ENCODE measurements at regions not wholly inside any gene's neighbourhood (a gene's known extent, or its start where the extent isn't known, plus 50 kb on each side); places are given as distances from the start of the nearest gene placed in this dataset.
A peak's percentile ranks its signal among the peaks of the same experiment; 100 is the strongest.

- Histone ChIP-seq H3K27me3 (ENCODE audit: control insufficient read depth in 1 of 2, insufficient read depth in 1 of 2, low read length in 2 of 2) (no peaks in the 10 kb centered on the region), H3K18ac (ENCODE audit: low read depth in 1 of 2, low read length in 2 of 2) (peak overlapping the region in 1 of 2 experiments; percentile 61), H3K9ac (ENCODE audit: low read length) (peak overlapping the region; percentile 48), H3K4me1 (ENCODE audit: control insufficient read depth, insufficient read depth, low read depth, low read length) (no peaks in the 10 kb centered on the region), H3K23ac (ENCODE audit: low read length in 2 of 2) (no peak overlapping the region), H2BK5ac (ENCODE audit: low read depth, low read length, poor library complexity, severe bottlenecking) (no peak overlapping the region), H4K8ac (ENCODE audit: low read length) (no peak overlapping the region), H2AFZ (ENCODE audit: low read depth, low read length) (no peak overlapping the region), H3K4me2 (ENCODE audit: low read length, poor library complexity, severe bottlenecking) (no peak overlapping the region), H3K4ac (ENCODE audit: low read depth in 1 of 2, low read length in 2 of 2) (no peak overlapping the region), H4K91ac (ENCODE audit: low read length) (peak overlapping the region; percentile 10), H3K4me3 (ENCODE audit: insufficient read depth in 1 of 2, low read depth in 1 of 2, low read length in 2 of 2) (no peak overlapping the region), H2BK15ac (ENCODE audit: low read depth, poor library complexity, severe bottlenecking) (no peak overlapping the region), H3K9me3 (ENCODE audit: control insufficient read depth, low read length) (no peaks in the 10 kb centered on the region), H3K14ac (ENCODE audit: low read length in 2 of 2) (no peak overlapping the region), H3K36me3 (ENCODE audit: control insufficient read depth in 1 of 2, insufficient read depth in 2 of 2, low read depth in 1 of 2, low read length in 2 of 2) (no peaks in the 10 kb centered on the region), H3K79me1 (replicated peaks; ENCODE audit: low read length, poor library complexity, severe bottlenecking) (no peaks in the 10 kb centered on the region), H2AK5ac (ENCODE audit: low read length, severe bottlenecking) (no peak overlapping the region), H2BK12ac (ENCODE audit: low read length in 2 of 2) (peak overlapping the region; percentile 21 to 60), H2BK120ac (ENCODE audit: low read depth, low read length) (no peak overlapping the region), H3K27ac (ENCODE audit: low read length, poor library complexity, severe bottlenecking) (no peak overlapping the region)
- WGBS: 89% methylated on average over 7 of the region's 7 CpGs
- DNase-seq: no peak
These were observed 470.4 kb upstream of the USP24 start for GRCh38 chr1:55685560-55685959.

- no peak overlapping the region for H4K91ac ChIP-seq (ENCODE audit: low read length)
- no peak overlapping the region for H3K4me2 ChIP-seq (ENCODE audit: low read length, poor library complexity, severe bottlenecking)
- no peak overlapping the region for H2BK12ac ChIP-seq (ENCODE audit: low read length in 2 of 2)
- H3K4ac ChIP-seq (ENCODE audit: low read depth in 1 of 2, low read length in 2 of 2): no peak overlapping the region
- no peak overlapping the region for H3K18ac ChIP-seq (ENCODE audit: low read depth in 1 of 2, low read length in 2 of 2)
- no peak overlapping the region for H3K23ac ChIP-seq (ENCODE audit: low read length in 2 of 2)
- no peak overlapping the region for H3K14ac ChIP-seq (ENCODE audit: low read length in 2 of 2)
- no peak overlapping the region for H3K27ac ChIP-seq (ENCODE audit: low read length, poor library complexity, severe bottlenecking)
- H2BK15ac ChIP-seq (ENCODE audit: low read depth, poor library complexity, severe bottlenecking): no peak overlapping the region
- no peaks in the 10 kb centered on the region for H3K36me3 ChIP-seq (ENCODE audit: control insufficient read depth in 1 of 2, insufficient read depth in 2 of 2, low read depth in 1 of 2, low read length in 2 of 2)
- H3K4me1 ChIP-seq (ENCODE audit: control insufficient read depth, insufficient read depth, low read depth, low read length): no peaks in the 10 kb centered on the region
- no peaks in the 10 kb centered on the region for H3K9me3 ChIP-seq (ENCODE audit: control insufficient read depth, low read length)
- H4K8ac ChIP-seq (ENCODE audit: low read length): no peak overlapping the region
- H3K79me1 ChIP-seq (replicated peaks; ENCODE audit: low read length, poor library complexity, severe bottlenecking): no peaks in the 10 kb centered on the region
- no peak overlapping the region for H2AFZ ChIP-seq (ENCODE audit: low read depth, low read length)
- H3K27me3 ChIP-seq (ENCODE audit: control insufficient read depth in 1 of 2, insufficient read depth in 1 of 2, low read length in 2 of 2): no peaks in the 10 kb centered on the region
- no peak overlapping the region for H3K9ac ChIP-seq (ENCODE audit: low read length)
- H3K4me3 ChIP-seq (ENCODE audit: insufficient read depth in 1 of 2, low read depth in 1 of 2, low read length in 2 of 2): no peak overlapping the region
- H2AK5ac ChIP-seq (ENCODE audit: low read length, severe bottlenecking): no peak overlapping the region
- H2BK5ac ChIP-seq (ENCODE audit: low read depth, low read length, poor library complexity, severe bottlenecking): no peak overlapping the region
- no peak overlapping the region for H2BK120ac ChIP-seq (ENCODE audit: low read depth, low read length)
- no peak for DNase-seq
These were observed 469.0 kb upstream of the USP24 start for GRCh38 chr1:55684131-55684650.

DNA sequence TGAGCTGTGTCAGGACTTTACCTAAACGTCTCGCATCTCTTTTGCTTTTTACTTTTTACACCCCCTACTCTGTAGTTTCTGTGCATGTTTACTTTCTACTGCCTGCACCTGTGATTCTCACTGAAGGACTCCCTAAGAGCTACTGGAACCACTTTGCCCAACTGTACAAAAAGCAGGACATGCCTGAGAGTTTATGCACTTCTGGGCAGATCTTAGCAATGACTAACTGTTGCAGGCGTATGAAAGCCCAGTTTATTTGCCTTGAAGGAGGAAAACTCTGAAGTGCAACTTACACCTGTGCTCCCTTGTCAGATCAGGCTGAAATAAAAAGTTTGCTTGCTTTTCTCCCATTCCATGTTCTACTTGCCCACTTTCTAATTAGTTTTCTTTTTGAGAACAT lies 467.0 kb upstream of the USP24 start:
- Histone ChIP-seq H3K4me3 (ENCODE audit: insufficient read depth in 1 of 2, low read depth in 1 of 2, low read length in 2 of 2) (no peak overlapping the region), H2BK120ac (ENCODE audit: low read depth, low read length) (no peak overlapping the region), H3K18ac (ENCODE audit: low read depth in 1 of 2, low read length in 2 of 2) (no peak overlapping the region), H3K9ac (ENCODE audit: low read length) (no peak overlapping the region), H2BK15ac (ENCODE audit: low read depth, poor library complexity, severe bottlenecking) (no peak overlapping the region), H2AFZ (ENCODE audit: low read depth, low read length) (no peak overlapping the region), H3K4me2 (ENCODE audit: low read length, poor library complexity, severe bottlenecking) (no peak overlapping the region), H3K23ac (ENCODE audit: low read length in 2 of 2) (no peak overlapping the region), H3K4ac (ENCODE audit: low read depth in 1 of 2, low read length in 2 of 2) (no peak overlapping the region), H3K36me3 (ENCODE audit: control insufficient read depth in 1 of 2, insufficient read depth in 2 of 2, low read depth in 1 of 2, low read length in 2 of 2) (no peaks in the 10 kb centered on the region), H3K4me1 (ENCODE audit: control insufficient read depth, insufficient read depth, low read depth, low read length) (no peaks in the 10 kb centered on the region), H3K27me3 (ENCODE audit: control insufficient read depth in 1 of 2, insufficient read depth in 1 of 2, low read length in 2 of 2) (no peaks in the 10 kb centered on the region), H3K27ac (ENCODE audit: low read length, poor library complexity, severe bottlenecking) (no peak overlapping the region), H4K91ac (ENCODE audit: low read length) (no peak overlapping the region), H3K9me3 (ENCODE audit: control insufficient read depth, low read length) (no peaks in the 10 kb centered on the region), H2AK5ac (ENCODE audit: low read length, severe bottlenecking) (no peak overlapping the region), H3K14ac (ENCODE audit: low read length in 2 of 2) (no peak overlapping the region), H2BK12ac (ENCODE audit: low read length in 2 of 2) (no peak overlapping the region), H2BK5ac (ENCODE audit: low read depth, low read length, poor library complexity, severe bottlenecking) (no peak overlapping the region), H3K79me1 (replicated peaks; ENCODE audit: low read length, poor library complexity, severe bottlenecking) (no peaks in the 10 kb centered on the region), H4K8ac (ENCODE audit: low read length) (no peak overlapping the region)
- 91% methylated on average over 3 of the region's 3 CpGs for WGBS
- no peak for DNase-seq

DNA sequence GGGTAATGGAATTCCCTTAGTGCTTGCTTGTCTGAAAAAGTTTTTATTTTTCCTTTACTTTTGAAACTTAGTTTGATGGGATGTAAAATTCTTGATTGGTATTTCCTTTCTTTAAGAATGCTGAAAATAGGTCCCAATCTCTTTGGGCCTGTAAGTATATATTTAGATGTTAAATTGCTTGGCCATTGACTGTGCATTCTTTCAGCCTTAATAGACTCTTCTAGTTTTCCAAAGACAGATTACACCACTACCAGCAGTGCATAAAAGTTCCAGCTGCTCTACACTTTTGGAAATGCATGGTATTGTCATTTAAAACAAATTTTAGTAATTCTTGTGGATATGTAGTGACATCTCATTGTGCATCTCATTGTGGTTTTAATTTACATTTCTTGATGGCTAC lies 464.8 kb upstream of the USP24 start:
- no peak overlapping the region for H3K4ac ChIP-seq (ENCODE audit: low read depth in 1 of 2, low read length in 2 of 2)
- no peak overlapping the region for H3K4me3 ChIP-seq (ENCODE audit: insufficient read depth in 1 of 2, low read depth in 1 of 2, low read length in 2 of 2)
- no peak overlapping the region for H3K23ac ChIP-seq (ENCODE audit: low read length in 2 of 2)
- H2AFZ ChIP-seq (ENCODE audit: low read depth, low read length): no peak overlapping the region
- no peak overlapping the region for H4K8ac ChIP-seq (ENCODE audit: low read length)
- H2BK120ac ChIP-seq (ENCODE audit: low read depth, low read length): no peak overlapping the region
- H3K9ac ChIP-seq (ENCODE audit: low read length): no peak overlapping the region
- H3K27ac ChIP-seq (ENCODE audit: low read length, poor library complexity, severe bottlenecking): no peak overlapping the region
- no peak overlapping the region for H3K18ac ChIP-seq (ENCODE audit: low read depth in 1 of 2, low read length in 2 of 2)
- no peak overlapping the region for H3K14ac ChIP-seq (ENCODE audit: low read length in 2 of 2)
- H4K91ac ChIP-seq (ENCODE audit: low read length): no peak overlapping the region
- no peaks in the 10 kb centered on the region for H3K27me3 ChIP-seq (ENCODE audit: control insufficient read depth in 1 of 2, insufficient read depth in 1 of 2, low read length in 2 of 2)
- no peak overlapping the region for H2BK12ac ChIP-seq (ENCODE audit: low read length in 2 of 2)
- no peak overlapping the region for H2BK15ac ChIP-seq (ENCODE audit: low read depth, poor library complexity, severe bottlenecking)
- no peaks in the 10 kb centered on the region for H3K79me1 ChIP-seq (replicated peaks; ENCODE audit: low read length, poor library complexity, severe bottlenecking)
- H3K4me1 ChIP-seq (ENCODE audit: control insufficient read depth, insufficient read depth, low read depth, low read length): no peaks in the 10 kb centered on the region
- no peak overlapping the region for H3K4me2 ChIP-seq (ENCODE audit: low read length, poor library complexity, severe bottlenecking)
- peaks cover 3% of the 10 kb centered on the region for H3K9me3 ChIP-seq (ENCODE audit: control insufficient read depth, low read length)
- H3K36me3 ChIP-seq (ENCODE audit: control insufficient read depth in 1 of 2, insufficient read depth in 2 of 2, low read depth in 1 of 2, low read length in 2 of 2): no peaks in the 10 kb centered on the region
- peak; percentile 38 for DNase-seq
- no peak overlapping the region for H2AK5ac ChIP-seq (ENCODE audit: low read length, severe bottlenecking)
- H2BK5ac ChIP-seq (ENCODE audit: low read depth, low read length, poor library complexity, severe bottlenecking): no peak overlapping the region
